Left ventricle myocardium inferior (tissue), 1 donor: ENCODE measurements at regions not wholly inside any gene's neighbourhood (a gene's known extent, or its start where the extent isn't known, plus 50 kb on each side); places are given as distances from the start of the nearest gene placed in this dataset.

Source experiments
- DNase-seq: peaks from one replicate; pipeline ENCODE4 v3.0.0-alpha.2; 2020
- H3K27ac ChIP-seq: fragments of 200-600 bp; replicated peaks from 2 replicates; pipeline ENCODE4 v1.8.0; 2021
- H3K27me3 ChIP-seq: fragments of 200-600 bp; 2 replicates; pipeline ENCODE4 v1.8.0; 2021; ENCODE audit warnings: low read depth
- H3K36me3 ChIP-seq: fragments of 200-600 bp; 2 replicates; pipeline ENCODE4 v1.8.0; 2021
- H3K4me1 ChIP-seq: fragments of 200-600 bp; 2 replicates; pipeline ENCODE4 v1.8.0; 2021
- H3K4me3 ChIP-seq: fragments of 200-600 bp; 2 replicates; pipeline ENCODE4 v1.8.0; 2021; ENCODE audit warnings: mild to moderate bottlenecking, moderate library complexity
- H3K9me3 ChIP-seq: fragments of 200-600 bp; replicated peaks from 2 replicates; pipeline ENCODE4 v1.8.0; 2021
- CTCF ChIP-seq: fragments of 200-600 bp; IDR thresholded peaks from 2 replicates; pipeline ENCODE4 v1.8.0; 2021; ENCODE audit warnings: antibody characterized with exemption, mild to moderate bottlenecking, borderline replicate concordance
- intact Hi-C: fragments of 100-400 bp; cut with micrococcal nuclease; formaldehyde crosslinking; loops from one replicate; pipeline ENCODE4 v1.11.0; 2022
- donor health status: DM: no; HTN: yes; CAD: no; lungs with severe emphysema.

GRCh38 chr9:82590845-82591244 lies 472.1 kb downstream of the RASEF start:
- no peak for TF ChIP-seq CTCF
- Histone ChIP-seq H3K27ac (no peak overlapping the region), H3K27me3 (no peaks in the 10 kb centered on the region), H3K9me3 (no peaks in the 10 kb centered on the region), H3K4me3 (no peak overlapping the region), H3K36me3 (no peaks in the 10 kb centered on the region), H3K4me1 (no peaks in the 10 kb centered on the region)
- intact Hi-C loops = no loop called here
- DNase-seq = no peak

GRCh38 chr9:82593501-82593900 lies 469.4 kb downstream of the RASEF start:
- no peaks in the 10 kb centered on the region for H3K4me1 ChIP-seq
- intact Hi-C loops = no loop called here

GRCh38 chr9:82597241-82598203 lies 465.4 kb downstream of the RASEF start:
- TF ChIP-seq CTCF = no peak
- H3K9me3 ChIP-seq = no peaks in the 10 kb centered on the region
- no peak overlapping the region for H3K4me3 ChIP-seq
- peaks cover 14% of the 10 kb centered on the region for H3K4me1 ChIP-seq
- DNase-seq = no peak
- H3K27ac ChIP-seq = no peak overlapping the region
- intact Hi-C loops = no loop called here
- H3K27me3 ChIP-seq = peaks cover 23% of the 10 kb centered on the region
- no peaks in the 10 kb centered on the region for H3K36me3 ChIP-seq

More at GRCh38 chr9:82593501-82593900, 469.4 kb downstream of the RASEF start:
- no peak overlapping the region for H3K27ac ChIP-seq
- no peak for TF ChIP-seq CTCF
- H3K27me3 ChIP-seq = peaks cover 11% of the 10 kb centered on the region
- no peak overlapping the region for H3K4me3 ChIP-seq
- no peaks in the 10 kb centered on the region for H3K36me3 ChIP-seq
- H3K9me3 ChIP-seq = no peaks in the 10 kb centered on the region
- DNase-seq = no peak

GRCh38 chr9:82598241-82599039 lies 464.5 kb downstream of the RASEF start:
- H3K27ac ChIP-seq = no peak overlapping the region
- peaks cover 14% of the 10 kb centered on the region for H3K4me1 ChIP-seq

More at GRCh38 chr9:82598241-82599039, 464.5 kb downstream of the RASEF start:
- H3K27me3 ChIP-seq = peaks cover 23% of the 10 kb centered on the region
- no peak for TF ChIP-seq CTCF
- DNase-seq = no peak
- intact Hi-C loops = no loop called here
- no peaks in the 10 kb centered on the region for H3K36me3 ChIP-seq
- no peaks in the 10 kb centered on the region for H3K9me3 ChIP-seq
- H3K4me3 ChIP-seq = no peak overlapping the region
